HEK293 (cell line): ENCODE measurements at regions not wholly inside any gene's neighbourhood (a gene's known extent, or its start where the extent isn't known, plus 50 kb on each side); places are given as distances from the start of the nearest gene placed in this dataset.
A peak's percentile ranks its signal among the peaks of the same experiment; 100 is the strongest.

Experiments
- CTCF ChIA-PET: fragments of 350-600 bp; formaldehyde crosslinking; extraction: SDS; loops from one replicate; lab custom pipeline; 2021; ENCODE audit warnings: antibody characterized with exemption; lab: Yijun Ruan, JAX
- POLR2A ChIA-PET: fragments of 300-600 bp; formaldehyde crosslinking; extraction: SDS; loops from one replicate; lab custom pipeline; 2020; ENCODE audit warnings: antibody characterized with exemption, inconsistent platforms; lab: Yijun Ruan, JAX
- H3K27ac ChIP-seq: fragments of 200-500 bp; sonication (Bioruptor generic); 2 replicates; pipeline ENCODE4 v1.5.1; 2014; ENCODE audit warnings: low read depth, low read length, control low read depth, inconsistent platforms; ENCODE audit errors: extremely low read depth
- H3K36me3 ChIP-seq, 2 experiments: fragments of 200-500 bp in 1 of 2; sonication (Bioruptor generic) in 1 of 2; 1 replicate in 1 of 2; 2 replicates in 1 of 2; pipeline ENCODE4 v1.5.1; 2014 to 2017; ENCODE audit warnings: inconsistent platforms in 2 of 2, low read length in 2 of 2; ENCODE audit not compliant: control insufficient read depth in 2 of 2, insufficient read depth in 1 of 2
- H3K4me1 ChIP-seq: fragments of 200-500 bp; sonication (Bioruptor generic); 2 replicates; pipeline ENCODE4 v1.5.1; 2014; ENCODE audit warnings: mild to moderate bottlenecking, low read length, inconsistent platforms; ENCODE audit not compliant: control insufficient read depth, insufficient read depth
- H3K4me3 ChIP-seq: 2 replicates; pipeline ENCODE4 v1.5.1; 2011; ENCODE audit warnings: low read depth, mild to moderate bottlenecking, control low read depth, low read length, moderate library complexity
- H3K9me3 ChIP-seq: fragments of 200-500 bp; sonication (Bioruptor generic); 2 replicates; pipeline ENCODE4 v1.5.1; 2014; ENCODE audit warnings: low read depth, low read length, inconsistent platforms; ENCODE audit not compliant: control insufficient read depth, insufficient read depth
- BCL11A ChIP-seq: fragments of 450-650 bp; formaldehyde crosslinking; IDR thresholded peaks from 2 replicates; pipeline ENCODE4 v1.5.1; 2016; ENCODE audit warnings: low read depth, missing biosample characterization, missing genetic modification characterization
- GLIS1 ChIP-seq: fragments of 450-650 bp; formaldehyde crosslinking; IDR thresholded peaks from 2 replicates; pipeline ENCODE4 v1.5.1; 2016; ENCODE audit warnings: missing biosample characterization, missing genetic modification characterization
- ZFHX2 ChIP-seq: fragments of 450-650 bp; formaldehyde crosslinking; conservative IDR thresholded peaks from 2 replicates; pipeline ENCODE4 v1.5.1; 2016; ENCODE audit warnings: missing biosample characterization, missing genetic modification characterization
- ZFP3 ChIP-seq: fragments of 450-650 bp; formaldehyde crosslinking; IDR thresholded peaks from 2 replicates; pipeline ENCODE4 v1.5.1; 2016; ENCODE audit warnings: low read depth, missing biosample characterization, missing genetic modification characterization
- ZFP37 ChIP-seq: fragments of 450-650 bp; formaldehyde crosslinking; IDR thresholded peaks from 2 replicates; pipeline ENCODE4 v1.5.1; 2016; ENCODE audit warnings: missing biosample characterization, missing genetic modification characterization
- ZFP41 ChIP-seq: fragments of 450-650 bp; formaldehyde crosslinking; IDR thresholded peaks from 2 replicates; pipeline ENCODE4 v1.5.1; 2016; ENCODE audit warnings: missing biosample characterization, missing genetic modification characterization, borderline replicate concordance
- ZNF121 ChIP-seq: fragments of 450-650 bp; formaldehyde crosslinking; IDR thresholded peaks from 2 replicates; pipeline ENCODE4 v1.5.1; 2016; ENCODE audit warnings: missing biosample characterization, missing genetic modification characterization
- ZNF146 ChIP-seq: fragments of 450-650 bp; formaldehyde crosslinking; IDR thresholded peaks from 2 replicates; pipeline ENCODE4 v1.5.1; 2016; ENCODE audit warnings: missing biosample characterization, missing genetic modification characterization
- ZNF148 ChIP-seq: fragments of 450-650 bp; formaldehyde crosslinking; IDR thresholded peaks from 2 replicates; pipeline ENCODE4 v1.5.0; 2017; ENCODE audit warnings: missing biosample characterization, missing genetic modification characterization, borderline replicate concordance
- ZNF174 ChIP-seq: fragments of 450-650 bp; formaldehyde crosslinking; IDR thresholded peaks from 2 replicates; pipeline ENCODE4 v1.5.0; 2017; ENCODE audit warnings: missing biosample characterization, mild to moderate bottlenecking, missing genetic modification characterization
- ZNF394 ChIP-seq: fragments of 450-650 bp; formaldehyde crosslinking; IDR thresholded peaks from 2 replicates; pipeline ENCODE4 v1.5.1; 2016; ENCODE audit warnings: missing biosample characterization, missing genetic modification characterization, mild to moderate bottlenecking, moderate library complexity, borderline replicate concordance
- ZNF558 ChIP-seq: fragments of 450-650 bp; formaldehyde crosslinking; IDR thresholded peaks from 2 replicates; pipeline ENCODE4 v1.5.1; 2016; ENCODE audit warnings: missing biosample characterization, missing genetic modification characterization
- ZNF837 ChIP-seq: fragments of 450-650 bp; formaldehyde crosslinking; IDR thresholded peaks from 2 replicates; pipeline ENCODE4 v1.5.1; 2016; ENCODE audit warnings: missing biosample characterization, missing genetic modification characterization
- TF ChIP-seq, protein P1 (sequence below): fragments of 450-650 bp; formaldehyde crosslinking; IDR thresholded peaks from 2 replicates; pipeline ENCODE4 v1.5.1; 2016; ENCODE audit warnings: missing biosample characterization, missing genetic modification characterization
- TF ChIP-seq, protein P2 (sequence below): fragments of 450-650 bp; formaldehyde crosslinking; IDR thresholded peaks from 2 replicates; pipeline ENCODE4 v1.5.1; 2016; ENCODE audit warnings: missing biosample characterization, missing genetic modification characterization, low read depth
- TF ChIP-seq, protein P3 (sequence below): fragments of 450-650 bp; formaldehyde crosslinking; IDR thresholded peaks from 2 replicates; pipeline ENCODE4 v1.5.1; 2016; ENCODE audit warnings: missing biosample characterization, missing genetic modification characterization

DNA sequence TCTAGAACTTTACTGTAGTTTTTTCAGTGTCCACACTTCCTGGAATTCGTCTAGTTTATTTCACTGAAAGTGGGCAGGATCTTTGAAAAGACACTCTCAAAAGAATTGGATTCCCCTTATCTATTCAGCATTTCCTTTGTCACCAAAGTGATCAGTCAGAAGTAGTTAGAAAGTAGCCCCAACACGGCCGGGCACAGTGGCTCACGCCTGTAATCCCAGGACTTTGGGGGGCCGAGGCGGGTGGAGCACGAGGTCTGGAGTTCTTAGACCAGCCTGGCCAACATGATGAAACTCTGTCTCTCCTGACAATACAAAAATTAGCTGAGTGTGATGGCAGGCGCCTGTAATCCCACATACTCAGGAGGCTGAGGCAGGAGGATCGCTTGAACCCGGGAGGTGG lies 69.0 kb upstream of the KMT2C start (continued):
- TF ChIP-seq, protein P1, sequence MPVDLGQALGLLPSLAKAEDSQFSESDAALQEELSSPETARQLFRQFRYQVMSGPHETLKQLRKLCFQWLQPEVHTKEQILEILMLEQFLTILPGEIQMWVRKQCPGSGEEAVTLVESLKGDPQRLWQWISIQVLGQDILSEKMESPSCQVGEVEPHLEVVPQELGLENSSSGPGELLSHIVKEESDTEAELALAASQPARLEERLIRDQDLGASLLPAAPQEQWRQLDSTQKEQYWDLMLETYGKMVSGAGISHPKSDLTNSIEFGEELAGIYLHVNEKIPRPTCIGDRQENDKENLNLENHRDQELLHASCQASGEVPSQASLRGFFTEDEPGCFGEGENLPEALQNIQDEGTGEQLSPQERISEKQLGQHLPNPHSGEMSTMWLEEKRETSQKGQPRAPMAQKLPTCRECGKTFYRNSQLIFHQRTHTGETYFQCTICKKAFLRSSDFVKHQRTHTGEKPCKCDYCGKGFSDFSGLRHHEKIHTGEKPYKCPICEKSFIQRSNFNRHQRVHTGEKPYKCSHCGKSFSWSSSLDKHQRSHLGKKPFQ (tag by site-specific recombination): no peak
- TF ChIP-seq ZFHX2 (tag by site-specific recombination): no peak
- TF ChIP-seq ZNF837 (tag by site-specific recombination): no peak
- no peak for TF ChIP-seq ZNF174
- TF ChIP-seq ZNF146 (tag by site-specific recombination): no peak

DNA sequence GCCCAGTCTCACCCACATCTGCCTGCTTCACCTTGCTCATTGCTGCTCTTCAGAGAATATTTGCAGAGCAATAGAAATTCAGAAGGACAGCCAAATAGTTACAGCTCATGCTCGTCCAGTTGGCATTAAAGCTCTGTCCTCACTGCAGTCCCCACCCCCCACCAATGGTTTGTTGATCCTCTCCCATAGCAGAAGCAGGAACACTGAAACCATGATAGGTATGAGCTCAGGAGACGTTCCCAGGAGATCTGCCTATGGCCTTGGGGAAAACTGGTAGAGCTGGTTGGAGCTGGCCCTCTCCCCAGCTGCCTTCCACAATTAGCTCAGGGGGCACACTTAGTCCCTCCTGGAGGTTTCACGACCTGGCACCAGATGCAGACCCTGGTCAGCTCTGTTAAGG lies 68.6 kb upstream of the KMT2C start:
- TF ChIP-seq, protein P2, sequence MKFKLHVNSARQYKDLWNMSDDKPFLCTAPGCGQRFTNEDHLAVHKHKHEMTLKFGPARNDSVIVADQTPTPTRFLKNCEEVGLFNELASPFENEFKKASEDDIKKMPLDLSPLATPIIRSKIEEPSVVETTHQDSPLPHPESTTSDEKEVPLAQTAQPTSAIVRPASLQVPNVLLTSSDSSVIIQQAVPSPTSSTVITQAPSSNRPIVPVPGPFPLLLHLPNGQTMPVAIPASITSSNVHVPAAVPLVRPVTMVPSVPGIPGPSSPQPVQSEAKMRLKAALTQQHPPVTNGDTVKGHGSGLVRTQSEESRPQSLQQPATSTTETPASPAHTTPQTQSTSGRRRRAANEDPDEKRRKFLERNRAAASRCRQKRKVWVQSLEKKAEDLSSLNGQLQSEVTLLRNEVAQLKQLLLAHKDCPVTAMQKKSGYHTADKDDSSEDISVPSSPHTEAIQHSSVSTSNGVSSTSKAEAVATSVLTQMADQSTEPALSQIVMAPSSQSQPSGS: no peak
- TF ChIP-seq ZNF174: no peak
- TF ChIP-seq ZFP3 (tag by site-specific recombination): no peak
- no peak for TF ChIP-seq GLIS1
- TF ChIP-seq, protein P3, sequence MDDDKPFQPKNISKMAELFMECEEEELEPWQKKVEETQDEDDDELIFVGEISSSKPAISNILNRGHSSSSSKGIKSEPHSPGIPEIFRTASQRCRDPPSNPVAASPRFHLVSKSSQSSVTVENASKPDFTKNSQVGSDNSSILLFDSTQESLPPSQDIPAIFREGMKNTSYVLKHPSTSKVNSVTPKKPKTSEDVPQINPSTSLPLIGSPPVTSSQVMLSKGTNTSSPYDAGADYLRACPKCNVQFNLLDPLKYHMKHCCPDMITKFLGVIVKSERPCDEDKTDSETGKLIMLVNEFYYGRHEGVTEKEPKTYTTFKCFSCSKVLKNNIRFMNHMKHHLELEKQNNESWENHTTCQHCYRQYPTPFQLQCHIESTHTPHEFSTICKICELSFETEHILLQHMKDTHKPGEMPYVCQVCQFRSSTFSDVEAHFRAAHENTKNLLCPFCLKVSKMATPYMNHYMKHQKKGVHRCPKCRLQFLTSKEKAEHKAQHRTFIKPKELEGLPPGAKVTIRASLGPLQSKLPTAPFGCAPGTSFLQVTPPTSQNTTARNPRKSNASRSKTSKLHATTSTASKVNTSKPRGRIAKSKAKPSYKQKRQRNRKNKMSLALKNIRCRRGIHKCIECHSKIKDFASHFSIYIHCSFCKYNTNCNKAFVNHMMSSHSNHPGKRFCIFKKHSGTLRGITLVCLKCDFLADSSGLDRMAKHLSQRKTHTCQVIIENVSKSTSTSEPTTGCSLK (tag by site-specific recombination): no peak
- TF ChIP-seq ZNF148: no peak
- TF ChIP-seq ZFP37: no peak
- TF ChIP-seq ZNF558 (tag by site-specific recombination): no peak
- no peak for TF ChIP-seq BCL11A
- no peak for TF ChIP-seq ZFP41
- Histone ChIP-seq H3K9me3 (no peaks in the 10 kb centered on the region), H3K4me1 (no peaks in the 10 kb centered on the region), H3K4me3 (no peak overlapping the region), H3K36me3 (no peaks in the 10 kb centered on the region), H3K27ac (no peak overlapping the region)
- POLR2A ChIA-PET: interaction anchor here (0.6 kb wide), 1 partner anchor 22 kb away, joined by 3 read pairs; no protein-coding TSS in a partner anchor
- CTCF ChIA-PET: interaction anchor here (0.7 to 1.5 kb wide), 2 partner anchors 12 to 111 kb away, joined by 3 to 4 read pairs; no protein-coding TSS in a partner anchor

DNA sequence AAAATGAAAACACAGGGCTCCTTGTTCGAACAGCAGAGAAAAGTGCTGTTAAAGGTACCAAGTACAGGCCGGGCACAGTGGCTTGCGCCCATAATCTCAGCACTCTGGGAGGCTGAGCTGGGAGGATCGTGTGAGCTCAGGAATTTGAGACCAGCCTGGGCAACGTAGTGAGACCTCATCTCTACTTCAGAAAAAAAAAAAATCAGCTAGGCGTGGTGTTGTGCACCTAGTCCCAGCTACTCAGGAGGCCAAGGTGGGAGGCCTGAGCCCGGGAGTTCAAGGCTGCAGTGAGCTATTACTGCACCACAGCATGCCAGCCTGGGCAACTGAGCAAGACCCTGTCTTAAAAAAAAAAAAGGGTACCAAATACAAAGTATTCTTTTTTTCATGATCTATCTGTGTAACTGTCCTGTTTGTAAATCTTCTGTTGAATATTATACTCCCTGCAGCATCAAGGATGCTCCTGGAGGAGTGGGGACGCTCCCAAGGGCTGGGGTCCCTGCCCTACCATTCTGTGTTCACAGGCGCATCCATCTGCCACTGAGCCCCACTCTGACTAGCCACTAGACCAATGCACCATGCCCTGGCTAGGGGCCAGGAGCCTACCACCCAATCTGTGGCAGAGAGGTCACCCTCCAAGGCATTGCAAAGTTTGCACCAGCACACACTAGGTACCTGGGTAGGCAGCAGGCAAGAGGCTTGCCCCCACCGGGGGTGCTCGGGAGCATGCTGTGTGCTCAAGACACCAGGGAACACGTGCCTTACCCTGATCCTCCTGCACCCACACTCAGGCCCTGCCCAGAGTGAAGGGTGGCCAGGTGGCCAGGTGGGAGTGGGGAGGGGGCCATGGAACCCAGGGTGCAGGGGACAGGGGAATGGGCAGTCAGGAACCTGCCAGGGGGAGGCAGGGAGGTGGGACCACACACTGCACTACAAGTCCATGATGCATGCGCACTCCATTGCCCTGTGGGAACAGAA lies 67.3 kb upstream of the KMT2C start:
- 0 out of 2 replicates have a peak, but pooled peaks have one; percentile 12 for TF ChIP-seq ZNF121 (tag by site-specific recombination)
- no peak for TF ChIP-seq ZNF394 (tag by site-specific recombination)
- no peaks in the 10 kb centered on the region for H3K36me3 ChIP-seq
- CTCF ChIA-PET: no interaction called here
- no peaks in the 10 kb centered on the region for H3K9me3 ChIP-seq
- POLR2A ChIA-PET: no interaction called here
- no peak overlapping the region for H3K27ac ChIP-seq
- no peaks in the 10 kb centered on the region for H3K4me1 ChIP-seq
- H3K4me3 ChIP-seq: no peak overlapping the region
